ENCODE measurements at regions not wholly inside any gene's neighbourhood (a gene's known extent, or its start where the extent isn't known, plus 50 kb on each side); places are given as distances from the start of the nearest gene placed in this dataset.

GRCh38 chr2:118171546-118171945 is 83.3 kb downstream of the INSIG2 start:
- no peak for TF ChIP-seq POLR2A (IDR thresholded peaks at IDR 0.05)
- TF ChIP-seq CTCF (IDR thresholded peaks at IDR 0.05), result no peak

All from ovary (tissue), 3 donors.